HK-2 (cell line): ENCODE measurements at regions not wholly inside any gene's neighbourhood (a gene's known extent, or its start where the extent isn't known, plus 50 kb on each side); places are given as distances from the start of the nearest gene placed in this dataset.
"Not testable (repeated sequence)": the region's sequence is repeated elsewhere in the genome, so short reads cannot be mapped to it uniquely, and the experiment has no call there.

Experiments used
- DNase-seq: peaks from one replicate; pipeline ENCODE4 v3.0.0-alpha.2; 2018; ENCODE audit not compliant: unreplicated experiment

GRCh38 chr3:174540116-174540908, 318.8 kb upstream of the NAALADL2 start:
- no peak for DNase-seq

DNA sequence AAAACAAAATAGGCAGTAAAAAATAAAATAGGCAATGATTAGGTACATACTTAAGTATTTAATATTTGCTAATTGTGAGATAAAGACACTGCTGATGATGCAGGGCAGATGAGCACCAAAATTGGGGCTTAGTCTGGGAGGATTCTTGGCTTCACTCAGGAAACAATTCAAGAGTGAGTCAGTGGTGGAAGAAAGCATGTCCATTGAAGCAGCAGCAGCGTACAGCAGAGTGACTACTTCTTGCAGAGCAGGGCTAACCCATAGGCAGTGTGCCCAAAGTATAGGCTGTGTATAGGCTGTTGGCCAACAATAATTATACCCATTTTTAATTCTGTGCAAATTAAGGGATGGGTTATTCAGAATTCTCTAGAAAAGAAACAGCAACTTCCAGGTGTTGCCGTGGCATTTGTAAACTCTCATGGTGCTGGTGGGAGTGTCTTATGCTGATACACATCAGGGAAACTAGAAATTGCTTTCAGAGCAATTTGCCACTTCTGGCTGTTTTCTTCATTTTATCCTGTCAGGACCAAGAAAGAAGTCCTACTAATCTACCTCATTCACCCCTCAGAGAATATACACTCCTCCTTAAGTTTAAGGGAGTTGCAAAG, 317.3 kb upstream of the NAALADL2 start:
- DNase-seq, result no peak

GRCh38 chr3:174547801-174548435, 311.2 kb upstream of the NAALADL2 start:
- no peak for DNase-seq

DNA sequence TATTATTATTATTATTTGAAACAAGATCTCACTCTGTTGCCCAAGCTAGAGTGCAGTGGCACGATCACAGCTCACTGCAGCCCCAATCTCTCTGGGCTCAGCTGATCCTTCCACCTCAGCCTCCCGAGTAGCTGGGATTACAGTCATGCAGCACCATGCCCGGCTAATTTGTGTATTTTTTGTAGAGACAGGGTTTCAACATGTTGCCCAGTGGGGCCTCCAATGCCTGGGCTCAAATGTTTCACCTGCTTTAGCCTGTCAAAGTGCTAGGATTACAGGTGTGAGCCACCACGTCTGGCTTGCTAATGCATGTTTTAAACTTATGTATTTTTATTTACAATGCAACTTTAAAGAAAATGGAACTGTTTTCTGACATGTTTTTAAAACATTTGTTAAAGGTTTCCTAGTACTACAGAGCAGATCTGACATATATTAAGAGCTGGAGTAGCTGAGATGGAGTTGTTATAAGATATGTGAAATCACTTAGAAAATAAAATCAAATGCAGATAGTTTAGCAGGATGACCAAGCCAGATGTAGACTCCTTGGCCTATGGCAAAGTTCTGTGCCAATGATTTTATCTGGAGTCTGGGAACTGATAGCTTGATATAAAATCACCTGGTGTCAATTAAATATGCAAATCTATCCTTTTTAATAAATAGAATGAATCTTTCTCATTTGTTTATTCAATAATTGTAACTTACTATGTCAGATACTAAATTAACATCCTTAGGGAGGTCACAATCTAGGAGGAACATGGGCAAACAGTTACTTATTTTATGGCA, 310.1 kb upstream of the NAALADL2 start:
- DNase-seq, result no peak

- peak; percentile 11 for DNase-seq
These were observed 277.6 kb upstream of the NAALADL2 start for GRCh38 chr3:174581558-174581957.

DNA sequence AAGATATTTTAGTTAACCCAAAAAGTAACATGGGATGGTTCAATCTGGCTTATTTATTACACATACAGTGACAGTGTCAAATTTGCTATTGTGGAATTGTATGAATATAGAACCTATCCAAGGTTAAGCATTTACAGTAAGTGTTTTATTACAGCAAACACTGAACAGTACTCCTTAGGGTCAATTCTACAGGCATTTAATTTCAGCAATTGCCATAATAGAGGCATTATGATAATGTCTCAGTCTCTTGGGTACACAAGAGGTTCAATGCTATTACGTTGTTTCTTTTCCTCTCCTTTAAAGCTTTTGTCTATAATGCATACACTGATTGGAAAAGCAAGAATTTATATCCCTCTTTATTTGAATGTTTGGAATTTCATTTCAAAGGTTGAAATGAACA, 275.7 kb upstream of the NAALADL2 start:
- no peak for DNase-seq

DNA sequence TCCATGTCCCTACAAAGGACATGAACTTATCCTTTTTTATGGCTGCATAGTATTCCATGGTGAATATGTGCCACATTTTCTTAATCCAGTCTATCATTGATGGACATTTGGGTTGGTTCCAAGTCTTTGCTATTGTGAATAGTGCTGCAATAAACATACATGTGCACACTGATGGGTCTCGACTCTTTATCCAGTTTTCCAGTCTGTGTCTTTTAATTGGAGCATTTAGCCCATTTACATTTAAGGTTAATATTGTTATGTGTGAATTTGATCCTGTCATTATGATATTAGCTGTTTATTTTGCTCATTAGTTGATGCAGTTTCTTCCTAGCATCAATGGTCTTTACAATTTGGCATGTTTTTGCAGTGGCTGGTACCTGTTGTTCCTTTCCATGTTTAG, 272.0 kb upstream of the NAALADL2 start:
- DNase-seq, result not testable (repeated sequence)

- DNase-seq, result no peak
These were observed 262.6 kb upstream of the NAALADL2 start for GRCh38 chr3:174596447-174596982.

GRCh38 chr3:174598885-174599439, 260.2 kb upstream of the NAALADL2 start:
- DNase-seq, result no peak

DNA sequence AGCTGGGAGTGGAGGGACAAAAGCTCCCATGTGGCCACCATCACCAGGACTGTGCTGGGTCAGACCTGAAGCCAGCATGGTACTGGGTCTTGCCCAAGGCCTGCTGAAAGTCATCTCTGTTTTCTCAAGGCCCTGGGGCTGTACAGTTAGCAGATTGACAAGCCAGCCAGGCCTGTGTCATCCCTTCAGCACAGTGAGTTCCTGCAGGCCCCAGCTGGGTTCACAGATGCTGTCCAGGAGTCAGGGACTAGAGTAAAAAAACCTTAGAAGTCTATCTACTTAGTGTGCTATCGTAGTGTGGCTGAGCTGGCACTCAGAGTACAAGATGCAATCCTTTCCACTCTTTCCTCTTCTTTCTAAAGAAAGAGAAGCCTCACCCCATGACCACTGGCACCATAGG, 246.0 kb upstream of the NAALADL2 start:
- DNase-seq, result no peak

- DNase-seq, result no peak
These were observed 245.1 kb upstream of the NAALADL2 start for GRCh38 chr3:174614036-174614435.

DNA sequence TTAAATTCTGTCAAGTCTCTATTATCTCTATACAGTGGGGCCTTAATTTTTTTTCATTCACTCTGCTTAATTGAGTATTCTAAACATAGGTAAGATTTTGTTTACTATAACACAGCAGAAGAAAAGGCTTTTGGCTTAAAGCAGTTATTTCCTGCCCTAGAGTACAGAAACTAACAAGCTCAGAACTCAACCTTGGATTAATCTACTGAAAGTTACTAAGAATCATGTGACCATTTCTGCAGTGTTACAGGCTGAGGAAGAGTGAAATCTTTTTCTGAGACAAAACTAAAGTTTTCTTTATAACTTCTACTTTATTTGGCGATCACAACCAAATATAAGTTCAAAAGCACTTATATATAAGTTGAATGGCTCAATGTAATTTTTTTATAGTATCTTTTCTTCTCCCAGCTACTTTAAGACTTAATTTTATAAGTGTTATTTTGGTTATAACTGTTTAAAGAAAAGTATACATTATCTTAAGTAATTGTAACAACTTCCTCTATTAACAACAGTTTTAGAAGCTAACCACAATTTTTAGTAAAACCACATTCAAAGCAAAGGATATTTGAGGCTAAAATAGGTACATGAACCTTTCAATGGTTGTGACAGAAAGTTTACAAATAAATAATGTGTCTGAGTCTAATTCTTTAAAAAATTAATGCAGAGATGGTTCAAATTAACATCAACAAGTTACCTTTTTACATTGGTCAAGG, 240.6 kb upstream of the NAALADL2 start:
- DNase-seq, result no peak

GRCh38 chr3:174619239-174619638, 239.9 kb upstream of the NAALADL2 start:
- DNase-seq, result no peak

DNA sequence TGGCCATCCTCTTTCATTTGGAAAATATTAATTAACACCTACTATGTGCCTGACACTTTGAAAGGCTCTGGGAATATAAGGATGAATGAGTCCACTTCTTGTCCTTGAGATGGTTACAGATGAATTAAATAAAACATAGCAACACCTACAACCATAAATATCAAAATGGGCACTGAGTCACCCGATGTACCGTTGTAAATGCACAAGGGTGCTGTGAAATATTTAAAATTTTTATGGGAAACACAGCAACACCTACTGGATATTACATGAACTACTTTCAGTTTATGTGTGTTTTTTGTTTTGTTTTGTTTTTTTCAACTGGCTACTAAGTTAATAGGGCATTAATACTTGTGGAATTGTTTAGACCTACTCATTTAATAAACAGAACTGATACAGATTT, 239.0 kb upstream of the NAALADL2 start:
- no peak for DNase-seq

GRCh38 chr3:174620855-174621472, 238.2 kb upstream of the NAALADL2 start:
- no peak for DNase-seq

- DNase-seq, result no peak
These were observed 225.8 kb upstream of the NAALADL2 start for GRCh38 chr3:174633342-174633741.

GRCh38 chr3:174636451-174636850, 222.7 kb upstream of the NAALADL2 start:
- DNase-seq, result no peak

GRCh38 chr3:174639406-174639805, 219.7 kb upstream of the NAALADL2 start:
- DNase-seq, result no peak

- DNase-seq, result no peak
These were observed 219.2 kb upstream of the NAALADL2 start for GRCh38 chr3:174639970-174640369.

DNA sequence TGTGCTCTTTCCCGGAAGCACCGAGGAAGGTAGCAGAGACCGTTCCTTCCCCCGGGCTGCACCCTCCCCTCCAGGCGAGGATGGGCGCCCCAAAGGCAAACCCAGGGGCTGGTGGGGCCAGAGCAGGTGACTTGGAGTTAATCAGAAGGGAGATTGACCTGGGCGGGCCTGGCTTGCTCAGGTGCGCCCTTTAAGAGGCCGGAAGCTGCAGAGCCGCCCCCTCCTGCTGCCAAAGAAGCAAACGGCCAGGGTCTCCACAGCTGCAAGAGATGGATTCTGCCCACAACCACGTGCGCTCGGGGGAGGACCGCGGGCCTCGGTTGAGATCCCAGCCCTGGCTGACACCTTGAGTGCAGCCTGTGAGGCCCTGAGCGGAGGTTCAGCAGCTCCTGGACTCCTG, 218.2 kb upstream of the NAALADL2 start:
- DNase-seq, result no peak

DNA sequence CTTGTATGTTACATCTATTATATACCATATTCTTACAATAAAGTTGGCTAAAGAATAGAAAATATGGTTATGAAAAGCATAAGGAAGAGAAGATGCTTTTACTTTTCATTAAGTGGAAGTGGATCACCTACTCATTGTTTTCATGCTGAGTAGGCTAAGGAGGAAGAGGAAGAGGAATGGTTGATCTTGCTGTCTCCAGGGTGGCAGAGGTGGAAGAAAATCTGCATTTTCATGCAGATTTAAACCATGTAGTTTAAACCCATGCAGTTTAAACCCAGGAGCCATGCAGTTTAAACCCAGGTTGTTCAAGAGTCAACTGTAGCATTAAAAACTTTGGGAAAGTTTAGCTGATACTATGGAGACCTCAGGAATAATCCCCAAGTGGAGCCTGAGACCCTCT, 214.8 kb upstream of the NAALADL2 start:
- DNase-seq, result no peak
